ENCODE measurements at regions not wholly inside any gene's neighbourhood (a gene's known extent, or its start where the extent isn't known, plus 50 kb on each side); places are given as distances from the start of the nearest gene placed in this dataset.
"Not testable (repeated sequence)": the region's sequence is repeated elsewhere in the genome, so short reads cannot be mapped to it uniquely, and the experiment has no call there.

- no peak for TF ChIP-seq EZH2phosphoT487 (IDR thresholded peaks at IDR 0.05; ENCODE audit: low read depth)
- no peak for TF ChIP-seq CTCF (IDR thresholded peaks at IDR 0.05; ENCODE audit: low read depth, low read length)
- no peak overlapping the region for H3K4me2 ChIP-seq (ENCODE audit: low read length)
- H3K4me1 ChIP-seq (ENCODE audit: low read length) = no peaks in the 10 kb centered on the region
- H3K79me2 ChIP-seq (ENCODE audit: low read length) = no peaks in the 10 kb centered on the region
- H3K4me3 ChIP-seq (ENCODE audit: low read length) = no peak overlapping the region
- no peak overlapping the region for H2AFZ ChIP-seq (ENCODE audit: low read depth, low read length)
- peaks cover 11% of the 10 kb centered on the region; the same call in 1 of the 2 replicates for H3K9me3 ChIP-seq (ENCODE audit: insufficient read depth, low read length)
- H4K20me1 ChIP-seq (ENCODE audit: insufficient read depth, low read length) = no peaks in the 10 kb centered on the region
- H3K27me3 ChIP-seq (ENCODE audit: low read depth, low read length) = peaks cover 5% of the 10 kb centered on the region; the same call in 1 of the 2 replicates
- no peak overlapping the region for H3K9ac ChIP-seq (ENCODE audit: low read length)
- H3K27ac ChIP-seq (ENCODE audit: low read length) = no peak overlapping the region
- H3K36me3 ChIP-seq (replicated peaks; ENCODE audit: low read depth, low read length) = no peaks in the 10 kb centered on the region
Measured at GRCh38 chr15:99464137-99464536, 101.6 kb upstream of the MEF2A start.

- H3K4me1 ChIP-seq (ENCODE audit: low read length) = 0 out of 2 replicates have a peak, but pooled peaks cover 2% of the 10 kb centered on the region
- no peak overlapping the region for H3K9ac ChIP-seq (ENCODE audit: low read length)
- H3K9me3 ChIP-seq (ENCODE audit: insufficient read depth, low read length) = peaks cover 11% of the 10 kb centered on the region; the same call in 1 of the 2 replicates
- no peaks in the 10 kb centered on the region for H4K20me1 ChIP-seq (ENCODE audit: insufficient read depth, low read length)
- TF ChIP-seq CTCF (IDR thresholded peaks at IDR 0.05; ENCODE audit: low read depth, low read length) (no peak), EZH2phosphoT487 (IDR thresholded peaks at IDR 0.05; ENCODE audit: low read depth) (no peak)
- H3K27ac ChIP-seq (ENCODE audit: low read length) = no peak overlapping the region
- H3K4me2 ChIP-seq (ENCODE audit: low read length) = no peak overlapping the region
- no peak overlapping the region for H3K4me3 ChIP-seq (ENCODE audit: low read length)
- no peaks in the 10 kb centered on the region for H3K79me2 ChIP-seq (ENCODE audit: low read length)
- H2AFZ ChIP-seq (ENCODE audit: low read depth, low read length) = no peak overlapping the region
- H3K27me3 ChIP-seq (ENCODE audit: low read depth, low read length) = peaks cover 13% of the 10 kb centered on the region; the same call in 1 of the 2 replicates
- H3K36me3 ChIP-seq (replicated peaks; ENCODE audit: low read depth, low read length) = no peaks in the 10 kb centered on the region
Measured at GRCh38 chr15:99466701-99467337, 99.0 kb upstream of the MEF2A start.

- 0 out of 2 replicates have a peak, but pooled peaks cover 2% of the 10 kb centered on the region for H3K4me1 ChIP-seq (ENCODE audit: low read length)
- H3K9me3 ChIP-seq (ENCODE audit: insufficient read depth, low read length) = peaks cover 11% of the 10 kb centered on the region; the same call in 1 of the 2 replicates
- H2AFZ ChIP-seq (ENCODE audit: low read depth, low read length) = no peak overlapping the region
- no peak for TF ChIP-seq EZH2phosphoT487 (IDR thresholded peaks at IDR 0.05; ENCODE audit: low read depth)
- no peak for TF ChIP-seq CTCF (IDR thresholded peaks at IDR 0.05; ENCODE audit: low read depth, low read length)
- H3K4me3 ChIP-seq (ENCODE audit: low read length) = no peak overlapping the region
- H4K20me1 ChIP-seq (ENCODE audit: insufficient read depth, low read length) = no peaks in the 10 kb centered on the region
- H3K36me3 ChIP-seq (replicated peaks; ENCODE audit: low read depth, low read length) = no peaks in the 10 kb centered on the region
- H3K27me3 ChIP-seq (ENCODE audit: low read depth, low read length) = peaks cover 13% of the 10 kb centered on the region; the same call in 1 of the 2 replicates
- H3K79me2 ChIP-seq (ENCODE audit: low read length) = no peaks in the 10 kb centered on the region
- H3K27ac ChIP-seq (ENCODE audit: low read length) = no peak overlapping the region
- no peak overlapping the region for H3K9ac ChIP-seq (ENCODE audit: low read length)
- no peak overlapping the region for H3K4me2 ChIP-seq (ENCODE audit: low read length)
Measured at GRCh38 chr15:99467338-99467720, 98.5 kb upstream of the MEF2A start.

- Histone ChIP-seq H3K27me3 (ENCODE audit: low read depth, low read length) (peaks cover 13% of the 10 kb centered on the region; the same call in 1 of the 2 replicates), H3K79me2 (ENCODE audit: low read length) (no peaks in the 10 kb centered on the region), H3K4me2 (ENCODE audit: low read length) (no peak overlapping the region), H3K9ac (ENCODE audit: low read length) (no peak overlapping the region), H4K20me1 (ENCODE audit: insufficient read depth, low read length) (no peaks in the 10 kb centered on the region), H3K4me3 (ENCODE audit: low read length) (no peak overlapping the region), H2AFZ (ENCODE audit: low read depth, low read length) (no peak overlapping the region), H3K4me1 (ENCODE audit: low read length) (0 out of 2 replicates have a peak, but pooled peaks cover 2% of the 10 kb centered on the region), H3K27ac (ENCODE audit: low read length) (no peak overlapping the region), H3K9me3 (ENCODE audit: insufficient read depth, low read length) (peaks cover 11% of the 10 kb centered on the region; the same call in 1 of the 2 replicates), H3K36me3 (replicated peaks; ENCODE audit: low read depth, low read length) (no peaks in the 10 kb centered on the region)
- TF ChIP-seq CTCF (IDR thresholded peaks at IDR 0.05; ENCODE audit: low read depth, low read length) (no peak), EZH2phosphoT487 (IDR thresholded peaks at IDR 0.05; ENCODE audit: low read depth) (no peak)
Measured at GRCh38 chr15:99467853-99468464, 97.8 kb upstream of the MEF2A start.

- H3K27ac ChIP-seq (ENCODE audit: low read length); H2AFZ ChIP-seq (ENCODE audit: low read depth, low read length); H3K4me1 ChIP-seq (ENCODE audit: low read length); H3K4me3 ChIP-seq (ENCODE audit: low read length); H3K4me2 ChIP-seq (ENCODE audit: low read length); H3K9ac ChIP-seq (ENCODE audit: low read length); H3K79me2 ChIP-seq (ENCODE audit: low read length); H3K9me3 ChIP-seq (ENCODE audit: insufficient read depth, low read length); H4K20me1 ChIP-seq (ENCODE audit: insufficient read depth, low read length); H3K36me3 ChIP-seq (replicated peaks; ENCODE audit: low read depth, low read length): not testable (repeated sequence)
- H3K27me3 ChIP-seq (ENCODE audit: low read depth, low read length) = peaks cover 13% of the 10 kb centered on the region; the same call in 1 of the 2 replicates
Measured at GRCh38 chr15:99470204-99470603, 95.6 kb upstream of the MEF2A start.
